ENCODE measurements at regions not wholly inside any gene's neighbourhood (a gene's known extent, or its start where the extent isn't known, plus 50 kb on each side); places are given as distances from the start of the nearest gene placed in this dataset.

DNA sequence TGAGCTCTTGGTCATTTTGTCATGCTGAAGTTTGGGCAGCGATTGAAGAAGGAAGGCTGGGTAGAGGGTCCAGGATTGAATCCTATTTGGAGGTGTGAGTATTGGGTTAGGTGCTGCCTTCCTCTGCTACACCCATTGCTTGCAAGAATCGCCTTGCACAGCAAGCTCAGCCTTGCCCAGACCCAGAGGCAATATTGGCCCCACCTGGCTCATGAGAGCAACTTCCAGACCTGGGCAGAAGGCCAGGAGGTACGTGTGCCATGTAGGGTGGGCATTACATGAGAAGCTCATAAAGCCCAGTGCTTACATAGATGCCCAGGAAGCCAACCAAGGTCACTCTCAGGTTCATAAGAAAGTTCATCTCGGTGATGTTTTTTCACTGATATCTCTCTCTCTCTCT lies 718.0 kb downstream of the EFNB2 start:
- Mint-ChIP-seq H3K4me1 (ENCODE audit: low read depth) (no peaks in the 10 kb centered on the region), H3K27ac (ENCODE audit: unreplicated experiment) (no peak overlapping the region), H3K9me3 (ENCODE audit: low read depth) (no peaks in the 10 kb centered on the region), H3K4me3 (ENCODE audit: unreplicated experiment) (no peak overlapping the region), H3K27me3 (ENCODE audit: low read depth) (no peaks in the 10 kb centered on the region), H3K36me3 (ENCODE audit: low read depth) (no peaks in the 10 kb centered on the region)
- TF ChIP-seq, protein P1, sequence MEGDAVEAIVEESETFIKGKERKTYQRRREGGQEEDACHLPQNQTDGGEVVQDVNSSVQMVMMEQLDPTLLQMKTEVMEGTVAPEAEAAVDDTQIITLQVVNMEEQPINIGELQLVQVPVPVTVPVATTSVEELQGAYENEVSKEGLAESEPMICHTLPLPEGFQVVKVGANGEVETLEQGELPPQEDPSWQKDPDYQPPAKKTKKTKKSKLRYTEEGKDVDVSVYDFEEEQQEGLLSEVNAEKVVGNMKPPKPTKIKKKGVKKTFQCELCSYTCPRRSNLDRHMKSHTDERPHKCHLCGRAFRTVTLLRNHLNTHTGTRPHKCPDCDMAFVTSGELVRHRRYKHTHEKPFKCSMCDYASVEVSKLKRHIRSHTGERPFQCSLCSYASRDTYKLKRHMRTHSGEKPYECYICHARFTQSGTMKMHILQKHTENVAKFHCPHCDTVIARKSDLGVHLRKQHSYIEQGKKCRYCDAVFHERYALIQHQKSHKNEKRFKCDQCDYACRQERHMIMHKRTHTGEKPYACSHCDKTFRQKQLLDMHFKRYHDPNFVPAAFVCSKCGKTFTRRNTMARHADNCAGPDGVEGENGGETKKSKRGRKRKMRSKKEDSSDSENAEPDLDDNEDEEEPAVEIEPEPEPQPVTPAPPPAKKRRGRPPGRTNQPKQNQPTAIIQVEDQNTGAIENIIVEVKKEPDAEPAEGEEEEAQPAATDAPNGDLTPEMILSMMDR (IDR thresholded peaks at IDR 0.05), result no peak
- no peak for DNase-seq (ENCODE audit: low spot score)

DNA sequence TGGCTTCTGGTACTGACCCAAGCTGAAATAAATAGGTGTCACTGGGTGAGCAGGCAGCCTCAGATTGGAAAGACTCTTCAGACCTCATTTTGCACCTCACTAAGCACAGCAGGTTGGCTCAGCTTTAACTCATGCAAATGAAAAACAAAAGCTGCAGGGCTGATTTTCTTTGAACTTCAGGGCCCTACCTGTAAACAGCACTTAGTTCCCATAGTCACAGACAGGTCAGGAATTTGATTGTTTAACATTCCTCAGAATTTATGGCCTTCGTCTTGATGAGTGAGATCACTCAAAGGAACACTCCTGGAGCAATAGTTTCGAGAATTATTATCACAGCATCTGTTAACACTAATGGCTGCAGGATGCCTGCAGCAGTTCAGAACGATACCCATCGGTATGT lies 718.5 kb downstream of the EFNB2 start:
- no peak overlapping the region for H3K27ac Mint-ChIP-seq (ENCODE audit: unreplicated experiment)
- no peak overlapping the region for H3K4me3 Mint-ChIP-seq (ENCODE audit: unreplicated experiment)
- H3K4me1 Mint-ChIP-seq (ENCODE audit: low read depth), result no peaks in the 10 kb centered on the region
- no peaks in the 10 kb centered on the region for H3K36me3 Mint-ChIP-seq (ENCODE audit: low read depth)
- H3K9me3 Mint-ChIP-seq (ENCODE audit: low read depth), result no peaks in the 10 kb centered on the region
- no peak for DNase-seq (ENCODE audit: low spot score)
- TF ChIP-seq, protein P1 (IDR thresholded peaks at IDR 0.05), result no peak
- H3K27me3 Mint-ChIP-seq (ENCODE audit: low read depth), result no peaks in the 10 kb centered on the region

DNA sequence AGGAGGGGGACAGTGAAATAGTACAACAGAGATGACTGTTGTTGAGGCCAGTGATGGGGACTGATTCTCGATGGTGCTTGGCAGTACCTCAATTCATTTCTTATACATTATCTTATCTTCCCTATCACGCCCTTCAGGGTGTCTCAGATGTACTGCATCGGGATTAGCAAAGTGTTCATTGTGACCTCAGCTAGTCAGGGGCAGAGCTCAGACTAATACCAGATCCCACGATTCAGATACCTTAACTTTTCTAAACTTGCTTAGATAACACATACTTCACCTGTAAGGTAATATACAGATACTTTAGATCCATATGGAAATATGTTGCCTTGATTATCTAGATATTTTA lies 720.6 kb downstream of the EFNB2 start:
- no peak overlapping the region for H3K27ac Mint-ChIP-seq (ENCODE audit: unreplicated experiment)
- H3K36me3 Mint-ChIP-seq (ENCODE audit: low read depth), result no peaks in the 10 kb centered on the region
- TF ChIP-seq, protein P1 (IDR thresholded peaks at IDR 0.05), result no peak
- H3K27me3 Mint-ChIP-seq (ENCODE audit: low read depth), result no peaks in the 10 kb centered on the region
- no peaks in the 10 kb centered on the region for H3K9me3 Mint-ChIP-seq (ENCODE audit: low read depth)
- H3K4me1 Mint-ChIP-seq (ENCODE audit: low read depth), result peaks cover 7% of the 10 kb centered on the region
- no peak for DNase-seq (ENCODE audit: low spot score)
- no peak overlapping the region for H3K4me3 Mint-ChIP-seq (ENCODE audit: unreplicated experiment)

DNA sequence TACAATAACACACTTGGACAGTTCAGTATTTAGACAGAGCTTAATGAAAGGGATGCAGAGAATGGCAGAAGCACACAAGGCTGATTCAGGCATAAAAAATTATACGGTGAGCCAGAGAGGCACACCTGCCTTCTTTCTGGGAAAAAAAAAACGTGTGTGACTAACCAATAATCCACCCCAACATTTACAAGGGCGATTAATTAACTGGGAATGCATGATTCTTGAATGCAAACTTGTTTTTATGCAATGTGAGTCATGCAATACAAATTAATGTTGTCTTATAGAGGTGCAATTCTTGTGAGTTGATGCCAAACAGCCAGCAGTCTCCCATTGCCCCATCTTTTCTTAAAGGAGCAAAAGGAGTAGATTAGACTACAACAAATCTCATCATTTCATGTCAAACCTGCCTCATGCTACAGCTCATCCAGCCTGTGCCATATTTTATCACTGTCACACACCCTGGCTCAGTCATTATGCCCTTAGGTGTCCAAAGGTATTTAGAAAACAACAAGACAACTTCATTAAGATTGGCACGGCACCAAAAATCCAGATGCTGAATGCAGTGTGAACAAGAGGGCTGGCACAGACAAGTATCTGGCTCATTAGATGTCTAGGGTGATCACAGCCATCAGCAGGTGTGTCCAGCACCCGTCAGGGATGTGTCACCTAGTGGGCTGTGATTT lies 721.1 kb downstream of the EFNB2 start:
- Mint-ChIP-seq H3K27me3 (ENCODE audit: low read depth) (no peaks in the 10 kb centered on the region), H3K36me3 (ENCODE audit: low read depth) (no peaks in the 10 kb centered on the region), H3K4me1 (ENCODE audit: low read depth) (peaks cover 7% of the 10 kb centered on the region), H3K27ac (ENCODE audit: unreplicated experiment) (no peak overlapping the region), H3K9me3 (ENCODE audit: low read depth) (no peaks in the 10 kb centered on the region), H3K4me3 (ENCODE audit: unreplicated experiment) (no peak overlapping the region)
- TF ChIP-seq, protein P1 (IDR thresholded peaks at IDR 0.05), result no peak
- DNase-seq (ENCODE audit: low spot score), result no peak

DNA sequence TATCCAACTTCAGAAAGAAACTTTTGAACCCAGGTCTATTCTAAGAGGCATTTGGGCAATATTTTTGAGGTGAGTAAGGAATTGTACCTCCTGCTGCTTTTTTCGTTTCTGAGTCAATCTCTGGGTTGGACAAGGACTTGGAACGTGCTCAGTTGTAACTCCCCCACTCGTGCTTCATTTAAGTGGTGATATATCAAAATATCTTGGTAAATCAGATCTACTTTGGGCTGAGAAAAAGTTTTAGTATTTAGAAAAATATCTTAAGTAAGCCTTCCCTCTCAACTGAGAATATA lies 728.9 kb downstream of the EFNB2 start:
- DNase-seq (ENCODE audit: low spot score), result no peak
- Mint-ChIP-seq H3K27ac (ENCODE audit: unreplicated experiment) (no peak overlapping the region), H3K36me3 (ENCODE audit: low read depth) (no peaks in the 10 kb centered on the region), H3K4me1 (ENCODE audit: low read depth) (peaks cover 25% of the 10 kb centered on the region), H3K27me3 (ENCODE audit: low read depth) (no peaks in the 10 kb centered on the region), H3K4me3 (ENCODE audit: unreplicated experiment) (no peak overlapping the region), H3K9me3 (ENCODE audit: low read depth) (no peaks in the 10 kb centered on the region)
- TF ChIP-seq, protein P1 (IDR thresholded peaks at IDR 0.05), result no peak

Data from chondrocyte (in vitro differentiated cells).